Transverse colon (tissue), 4 donors: ENCODE measurements at regions not wholly inside any gene's neighbourhood (a gene's known extent, or its start where the extent isn't known, plus 50 kb on each side); places are given as distances from the start of the nearest gene placed in this dataset.

Experiments used
- DNase-seq: peaks from one replicate; pipeline ENCODE4 v3.0.0-alpha.2; 2019
- H3K27ac ChIP-seq, 4 donors: fragments of 200-600 bp; sonication (generic); 2 replicates each; pipeline ENCODE4 v1.5.1; 2016 to 2018; ENCODE audit warnings: inconsistent platforms in 4 of 4
- H3K27me3 ChIP-seq: fragments of 200-600 bp; sonication (generic); 2 replicates; pipeline ENCODE4 v1.5.1; 2017; ENCODE audit warnings: inconsistent platforms
- H3K36me3 ChIP-seq, 4 donors: fragments of 200-600 bp; sonication (generic); 2 replicates each; pipeline ENCODE4 v1.5.1; 2017 to 2019; ENCODE audit warnings: inconsistent platforms in 4 of 4
- H3K4me1 ChIP-seq, 4 donors: fragments of 200-600 bp; sonication (generic); 2 replicates each; pipeline ENCODE4 v1.5.1; 2017 to 2020; ENCODE audit warnings: inconsistent platforms in 4 of 4
- H3K4me3 ChIP-seq, 4 donors: fragments of 200-600 bp; sonication (generic); 1 replicate in 1 of 4; 2 replicates in 3 of 4; pipeline versions ENCODE4 v1.5.1 to v1.6.1; 2017 to 2019; ENCODE audit warnings: inconsistent platforms in 4 of 4
- H3K9me3 ChIP-seq, 2 donors: fragments of 200-600 bp; sonication (generic); 2 replicates each; pipeline ENCODE4 v1.5.1; 2017 to 2019; ENCODE audit warnings: inconsistent platforms in 2 of 2
- CTCF ChIP-seq, 5 experiments: fragments of 200-600 bp in 3 of 5; fragments of 450-650 bp in 2 of 5; sonication (generic) in 3 of 5; IDR thresholded peaks; 1 replicate in 2 of 5; 2 replicates in 3 of 5; pipeline ENCODE4 v1.5.1; 2016 to 2017; ENCODE audit warnings: antibody characterized with exemption in 5 of 5, inconsistent platforms in 3 of 5, mild to moderate bottlenecking in 2 of 5, moderate library complexity in 1 of 5
- EP300 ChIP-seq: sonication (generic); formaldehyde crosslinking; IDR thresholded peaks from one replicate; pipeline ENCODE4 v1.6.1; 2017; ENCODE audit warnings: antibody characterized with exemption, low read depth
- POLR2A ChIP-seq: fragments of 450-650 bp; IDR thresholded peaks from one replicate; pipeline ENCODE4 v1.6.1; 2016; ENCODE audit warnings: antibody characterized with exemption, mild to moderate bottlenecking, moderate library complexity
- POLR2AphosphoS5 ChIP-seq, 3 donors: sonication (generic); formaldehyde crosslinking; IDR thresholded peaks; one replicate each; pipeline ENCODE4 v1.6.1; 2016; ENCODE audit warnings: antibody characterized with exemption in 3 of 3
- WGBS, 2 donors: methylation state at CpG; one replicate each; pipeline ENCODE4 v1.1.5; 2018; ENCODE audit warnings: low coverage in 1 of 2; 5-methylcytosine and 5-hydroxymethylcytosine counted together
- in situ Hi-C, 4 donors: fragments of 200-750 bp; cut with MboI; loops; one replicate each; pipeline versions ENCODE4 v1.15.0 to v1.15.1; 2017; ENCODE audit warnings: low sequenced_read_pairs in 3 of 4, low pct_ligation_motif_present in 1 of 4, low pct_unique_long_range_greater_than_20kb in 1 of 4
- intact Hi-C: fragments of 100-400 bp; cut with DNase I; formaldehyde crosslinking; loops from one replicate; pipeline ENCODE4 v1.15.1; 2023; ENCODE audit warnings: low total_unique reads

- H3K4me1 ChIP-seq = no peaks in the 10 kb centered on the region
- no peaks in the 10 kb centered on the region for H3K36me3 ChIP-seq
- in situ Hi-C loops (no loop called here), intact Hi-C loops (no loop called here)
- WGBS, 2 donors = 93 to 94% methylated on average over 3 to 9 of the region's 9 CpGs
- H3K27ac ChIP-seq = no peak overlapping the region
- H3K4me3 ChIP-seq = no peak overlapping the region
- no peaks in the 10 kb centered on the region for H3K27me3 ChIP-seq
- DNase-seq = no peak
- TF ChIP-seq POLR2AphosphoS5 (IDR thresholded peaks at IDR 0.05) = no peak
- no peak for TF ChIP-seq EP300
- no peak for TF ChIP-seq POLR2A
- TF ChIP-seq CTCF (IDR thresholded peaks at IDR 0.05) = no peak
- H3K9me3 ChIP-seq = no peaks in the 10 kb centered on the region
These were observed 106.6 kb upstream of the RNF32 start for GRCh38 chr7:156533964-156534363.

- in situ Hi-C loops = no loop called here
These were observed 107.2 kb upstream of the RNF32 start for GRCh38 chr7:156533420-156533819.

GRCh38 chr7:156532016-156532602 lies 108.5 kb upstream of the RNF32 start:
- Histone ChIP-seq H3K4me1 (peaks cover 0 to 9% (median 4%) of the 10 kb centered on the region in 4 donors), H3K27ac (no peak overlapping the region), H3K27me3 (no peaks in the 10 kb centered on the region), H3K4me3 (no peak overlapping the region), H3K9me3 (no peaks in the 10 kb centered on the region), H3K36me3 (no peaks in the 10 kb centered on the region)
- in situ Hi-C loops (no loop called here), intact Hi-C loops (no loop called here)
- WGBS, 2 donors = 68 to 80% methylated on average over 2 of the region's 2 CpGs
- no peak for TF ChIP-seq EP300
- TF ChIP-seq POLR2A = no peak
- TF ChIP-seq CTCF (IDR thresholded peaks at IDR 0.05) = no peak
- TF ChIP-seq POLR2AphosphoS5 (IDR thresholded peaks at IDR 0.05) = no peak
- no peak for DNase-seq

More at GRCh38 chr7:156533420-156533819, 107.2 kb upstream of the RNF32 start:
- H3K27ac ChIP-seq = no peak overlapping the region
- H3K9me3 ChIP-seq = no peaks in the 10 kb centered on the region
- H3K36me3 ChIP-seq = no peaks in the 10 kb centered on the region
- TF ChIP-seq CTCF (IDR thresholded peaks at IDR 0.05) (no peak), POLR2A (no peak), POLR2AphosphoS5 (IDR thresholded peaks at IDR 0.05) (no peak), EP300 (no peak)
- H3K27me3 ChIP-seq = no peaks in the 10 kb centered on the region
- intact Hi-C loops = no loop called here
- WGBS, 2 donors = 50 to 92% methylated on average over 1 to 13 of the region's 13 CpGs
- H3K4me3 ChIP-seq = no peak overlapping the region
- no peaks in the 10 kb centered on the region for H3K4me1 ChIP-seq
- DNase-seq = no peak

GRCh38 chr7:156529956-156530355 lies 110.6 kb upstream of the RNF32 start:
- in situ Hi-C loops = no loop called here
- TF ChIP-seq POLR2A = no peak
- TF ChIP-seq CTCF (IDR thresholded peaks at IDR 0.05) = no peak
- TF ChIP-seq EP300 = no peak
- no peak for TF ChIP-seq POLR2AphosphoS5 (IDR thresholded peaks at IDR 0.05)
- no peak for DNase-seq
- H3K27ac ChIP-seq = no peak overlapping the region
- H3K9me3 ChIP-seq = no peaks in the 10 kb centered on the region
- intact Hi-C loops = no loop called here
- 76% methylated on average over 5 of the region's 5 CpGs; no CpG with 5 or more reads in 1 of the 2 donors for WGBS, 2 donors
- peaks cover 0 to 9% (median 4%) of the 10 kb centered on the region in 4 donors for H3K4me1 ChIP-seq
- H3K27me3 ChIP-seq = no peaks in the 10 kb centered on the region
- no peaks in the 10 kb centered on the region for H3K36me3 ChIP-seq
- no peak overlapping the region for H3K4me3 ChIP-seq
